Heart right ventricle (tissue), 16 donors: ENCODE measurements at regions not wholly inside any gene's neighbourhood (a gene's known extent, or its start where the extent isn't known, plus 50 kb on each side); places are given as distances from the start of the nearest gene placed in this dataset.
A peak's percentile ranks its signal among the peaks of the same experiment; 100 is the strongest.

Experiments used
- ATAC-seq, 8 donors: fragments of 200-7000 bp; cut with Tn5 transposase; one replicate each; pipeline ENCODE4 v1.9.1; 2020; ENCODE audit warnings: mild to moderate bottlenecking in 8 of 8, moderate library complexity in 8 of 8, moderate number of reproducible peaks in 1 of 8
- DNase-seq, 2 donors: peaks; one replicate each; pipeline ENCODE4 v3.0.0-alpha.2; 2020
- H3K27ac ChIP-seq, 10 donors: fragments of 200-600 bp; sonication (generic) in 2 of 10; one replicate each; pipeline versions ENCODE4 v1.5.0 to v1.8.0; 2020 to 2022; ENCODE audit warnings: mild to moderate bottlenecking in 3 of 10
- H3K27me3 ChIP-seq, 7 donors: fragments of 200-600 bp; one replicate each; pipeline ENCODE4 v1.8.0; 2021 to 2022; ENCODE audit warnings: mild to moderate bottlenecking in 2 of 7
- H3K36me3 ChIP-seq, 9 donors: fragments of 200-600 bp; sonication (generic) in 1 of 9; one replicate each; pipeline versions ENCODE4 v1.5.0 to v1.8.0; 2020 to 2022; ENCODE audit warnings: mild to moderate bottlenecking in 2 of 9
- H3K4me1 ChIP-seq, 9 donors: fragments of 200-600 bp; sonication (generic) in 1 of 9; one replicate each; pipeline versions ENCODE4 v1.5.0 to v1.8.0; 2020 to 2022; ENCODE audit warnings: mild to moderate bottlenecking in 4 of 9
- H3K4me3 ChIP-seq, 10 donors: fragments of 200-600 bp; sonication (generic) in 2 of 10; one replicate each; pipeline versions ENCODE4 v1.5.0 to v1.8.0; 2020 to 2022; ENCODE audit warnings: mild to moderate bottlenecking in 7 of 10, moderate library complexity in 2 of 10
- H3K9me3 ChIP-seq, 11 donors: fragments of 200-600 bp in 10 of 11; sonication (generic) in 2 of 11; one replicate each; pipeline versions ENCODE4 v1.5.0 to v1.8.0; 2013 to 2022; ENCODE audit warnings: mild to moderate bottlenecking in 2 of 11, control low read depth in 1 of 11, moderate library complexity in 1 of 11
- CTCF ChIP-seq, 9 donors: fragments of 200-600 bp; sonication (generic) in 2 of 9; IDR thresholded peaks; one replicate each; pipeline versions ENCODE4 v1.5.0 to v1.8.0; 2021 to 2022; ENCODE audit warnings: antibody characterized with exemption in 9 of 9, mild to moderate bottlenecking in 5 of 9, moderate library complexity in 1 of 9
- WGBS, 2 donors: extraction: QIAGEN DNeasy Blood & Tissue Kit; methylation state at CpG; one replicate each; pipeline ENCODE4 v1.1.7; 2013; ENCODE audit warnings: inconsistent platforms in 1 of 2; 5-methylcytosine and 5-hydroxymethylcytosine counted together
- intact Hi-C, 10 donors: fragments of 100-400 bp; cut with DNase I; formaldehyde crosslinking; loops; one replicate each; pipeline versions ENCODE4 v1.11.1 to v1.14.2; 2022
- donor health status: Arrhythmogenic right ventricular cardiomyopathy.
- donor health status: ischemic (EF 13 %, LVEDD 7.1; RV severe dilation, severe dysfunction).
- donor health status: healthy with polysubstance abuse.
- donor health status: DM: no; HTN: yes; CAD: no.
- donor health status: DM: no; HTN: no; CAD: no.
- donor health status: ischemic (EF 25% LVEDD 6.9; RV normal size, moderate dysfunction).
- donor health status: ischemic (EF 25% LVEDD 5.7; RV mildly dilated, moderate dysfunction).
- donor health status: healthy.
- donor health status: DM: yes; HTN: yes; CAD: no.
- donor health status: Ischemic cardiomyopathy.
- donor health status: ischemic (EF 35%, LVEDD 5.7; RV mildly dilated, moderate dysfunction).
- donor health status: nonischemic (EF 11% LVEDD 7.7; RV severe dilation, severe dysfunction).
- donor health status: DM: yes; HTN: yes; CAD: no.
- donor health status: PGD.
- donor health status: ischemic (EF 29% LVEDD 5.4; RV normal size, mild dysfunction).
- donor health status: nonischemic (EF 23%, LVEDD 6.1; RV moderate dilation, normal function).

- TF ChIP-seq CTCF (IDR thresholded peaks at IDR 0.05), result no peak
- H3K4me3 ChIP-seq, result no peak overlapping the region
- H3K27ac ChIP-seq, result no peak overlapping the region
- H3K4me1 ChIP-seq, result peaks cover 0 to 14% (median 3%) of the 10 kb centered on the region in 9 donors
- peak in 6 of 8 donors; percentile 46 to 79 (median 66) for ATAC-seq
- H3K9me3 ChIP-seq, result no peaks in the 10 kb centered on the region
- WGBS, 2 donors, result 57 to 62% methylated on average over 1 of the region's 1 CpG
- peaks cover 0 to 14% (median 0%) of the 10 kb centered on the region in 9 donors for H3K36me3 ChIP-seq
- H3K27me3 ChIP-seq, result no peaks in the 10 kb centered on the region
- no peak for DNase-seq
- intact Hi-C loops, result no loop called here
Observed at GRCh38 chr14:71711619-71712018, 220.6 kb upstream of the RGS6 start.

GRCh38 chr14:71712478-71712877, 219.8 kb upstream of the RGS6 start:
- H3K27ac ChIP-seq, result no peak overlapping the region

GRCh38 chr14:71713016-71713415, 219.2 kb upstream of the RGS6 start:
- Histone ChIP-seq H3K9me3 (no peaks in the 10 kb centered on the region), H3K4me3 (no peak overlapping the region), H3K27me3 (no peaks in the 10 kb centered on the region), H3K36me3 (peaks cover 0 to 14% (median 0%) of the 10 kb centered on the region in 9 donors), H3K27ac (no peak overlapping the region), H3K4me1 (peaks cover 0 to 14% (median 3%) of the 10 kb centered on the region in 9 donors)
- TF ChIP-seq CTCF (IDR thresholded peaks at IDR 0.05), result no peak
- WGBS, 2 donors, result 97% methylated on average over 1 of the region's 1 CpG
- DNase-seq (no peak), ATAC-seq (no peak)
- intact Hi-C loops, result no loop called here

More at GRCh38 chr14:71712478-71712877, 219.8 kb upstream of the RGS6 start:
- intact Hi-C loops, result no loop called here
- TF ChIP-seq CTCF (IDR thresholded peaks at IDR 0.05), result no peak
- Histone ChIP-seq H3K27me3 (no peaks in the 10 kb centered on the region), H3K9me3 (no peaks in the 10 kb centered on the region), H3K36me3 (peaks cover 0 to 14% (median 0%) of the 10 kb centered on the region in 9 donors), H3K4me3 (no peak overlapping the region), H3K4me1 (peaks cover 0 to 14% (median 3%) of the 10 kb centered on the region in 9 donors)
- no peak for DNase-seq
- no peak for ATAC-seq
- 95 to 96% methylated on average over 2 of the region's 2 CpGs for WGBS, 2 donors

GRCh38 chr14:71713451-71713850, 218.8 kb upstream of the RGS6 start:
- DNase-seq (no peak), ATAC-seq (no peak)
- H3K4me3 ChIP-seq, result no peak overlapping the region
- WGBS, 2 donors, result 90 to 92% methylated on average over 1 of the region's 1 CpG
- TF ChIP-seq CTCF (IDR thresholded peaks at IDR 0.05), result no peak
- H3K36me3 ChIP-seq, result peaks cover 0 to 14% (median 0%) of the 10 kb centered on the region in 9 donors
- H3K9me3 ChIP-seq, result no peaks in the 10 kb centered on the region
- no peak overlapping the region for H3K27ac ChIP-seq
- intact Hi-C loops, result no loop called here
- H3K27me3 ChIP-seq, result no peaks in the 10 kb centered on the region
- H3K4me1 ChIP-seq, result peaks cover 0 to 14% (median 3%) of the 10 kb centered on the region in 9 donors
